ENCODE measurements at regions not wholly inside any gene's neighbourhood (a gene's known extent, or its start where the extent isn't known, plus 50 kb on each side); places are given as distances from the start of the nearest gene placed in this dataset.
A peak's percentile ranks its signal among the peaks of the same experiment; 100 is the strongest.
"Not testable (repeated sequence)": the region's sequence is repeated elsewhere in the genome, so short reads cannot be mapped to it uniquely, and the experiment has no call there.

DNA sequence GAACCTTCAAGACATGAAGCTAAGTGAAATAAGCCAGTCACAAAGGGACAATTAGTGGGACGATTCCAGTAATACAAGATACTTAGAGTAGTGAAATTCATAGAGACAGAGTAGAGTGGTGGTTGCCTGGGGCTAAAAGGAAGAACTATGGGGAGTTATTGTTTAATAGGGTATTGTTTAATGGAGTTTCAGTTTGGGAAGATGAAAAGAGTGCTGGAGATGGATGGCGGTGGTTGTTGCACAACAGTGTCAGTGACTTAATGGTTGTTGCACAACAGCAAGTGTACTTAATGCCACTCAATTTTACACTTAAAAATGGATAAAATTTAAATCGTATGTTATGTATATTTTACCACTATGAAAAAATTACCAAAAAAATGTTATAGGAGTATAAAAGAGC, 209.7 kb upstream of the TENT5A start:
- no peak overlapping the region for H3K4me3 ChIP-seq (replicated peaks; ENCODE audit: low read depth, low read length)
- TF ChIP-seq, protein P1, sequence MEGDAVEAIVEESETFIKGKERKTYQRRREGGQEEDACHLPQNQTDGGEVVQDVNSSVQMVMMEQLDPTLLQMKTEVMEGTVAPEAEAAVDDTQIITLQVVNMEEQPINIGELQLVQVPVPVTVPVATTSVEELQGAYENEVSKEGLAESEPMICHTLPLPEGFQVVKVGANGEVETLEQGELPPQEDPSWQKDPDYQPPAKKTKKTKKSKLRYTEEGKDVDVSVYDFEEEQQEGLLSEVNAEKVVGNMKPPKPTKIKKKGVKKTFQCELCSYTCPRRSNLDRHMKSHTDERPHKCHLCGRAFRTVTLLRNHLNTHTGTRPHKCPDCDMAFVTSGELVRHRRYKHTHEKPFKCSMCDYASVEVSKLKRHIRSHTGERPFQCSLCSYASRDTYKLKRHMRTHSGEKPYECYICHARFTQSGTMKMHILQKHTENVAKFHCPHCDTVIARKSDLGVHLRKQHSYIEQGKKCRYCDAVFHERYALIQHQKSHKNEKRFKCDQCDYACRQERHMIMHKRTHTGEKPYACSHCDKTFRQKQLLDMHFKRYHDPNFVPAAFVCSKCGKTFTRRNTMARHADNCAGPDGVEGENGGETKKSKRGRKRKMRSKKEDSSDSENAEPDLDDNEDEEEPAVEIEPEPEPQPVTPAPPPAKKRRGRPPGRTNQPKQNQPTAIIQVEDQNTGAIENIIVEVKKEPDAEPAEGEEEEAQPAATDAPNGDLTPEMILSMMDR (IDR thresholded peaks at IDR 0.05; ENCODE audit: low read length, missing control alignments): no peak
- DNase-seq (ENCODE audit: low read depth): peak; percentile 55

DNA sequence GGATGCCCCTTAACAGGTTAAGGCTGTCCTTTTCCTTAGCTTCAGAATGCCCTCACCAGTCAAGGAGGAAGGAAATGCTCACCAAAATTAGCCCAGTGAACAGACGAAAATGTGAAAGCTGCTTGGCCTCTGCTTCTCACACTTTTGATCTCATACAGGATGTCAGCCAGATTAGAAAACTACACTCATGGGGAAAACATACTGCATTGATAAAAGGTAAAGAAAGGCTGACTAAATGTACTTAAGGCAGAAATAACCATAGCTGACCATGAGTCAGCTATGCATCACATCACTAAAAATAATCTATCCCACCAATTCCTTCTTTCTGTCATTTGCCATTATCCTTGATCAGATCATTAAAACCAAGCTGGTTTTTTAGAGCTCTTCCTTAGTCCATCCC, 198.4 kb upstream of the TENT5A start:
- TF ChIP-seq, protein P1 (IDR thresholded peaks at IDR 0.05; ENCODE audit: low read length, missing control alignments): no peak
- H3K4me3 ChIP-seq (replicated peaks; ENCODE audit: low read depth, low read length): no peak overlapping the region
- peak; percentile 34 for DNase-seq (ENCODE audit: low read depth)

DNA sequence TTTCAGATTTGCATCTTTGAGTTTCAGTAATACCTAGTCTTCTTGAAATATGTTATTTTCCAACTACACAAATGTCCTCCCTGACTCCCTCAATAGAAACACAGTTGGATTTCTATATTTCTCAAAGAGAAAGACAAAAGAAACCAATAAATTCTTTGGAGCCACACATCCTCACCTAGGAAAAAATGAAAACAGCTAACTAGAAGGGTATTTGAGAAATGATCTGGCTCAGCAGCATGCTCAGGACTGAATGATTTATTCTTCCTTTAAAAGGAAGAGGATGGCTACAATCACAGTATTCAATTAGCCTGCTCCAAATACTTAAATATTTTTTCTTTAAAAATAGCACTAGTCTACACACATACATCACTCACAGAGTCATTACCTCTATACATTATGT, 196.4 kb upstream of the TENT5A start:
- no peak for DNase-seq (ENCODE audit: low read depth)
- TF ChIP-seq, protein P1 (IDR thresholded peaks at IDR 0.05; ENCODE audit: low read length, missing control alignments): no peak
- no peak overlapping the region for H3K4me3 ChIP-seq (replicated peaks; ENCODE audit: low read depth, low read length)

DNA sequence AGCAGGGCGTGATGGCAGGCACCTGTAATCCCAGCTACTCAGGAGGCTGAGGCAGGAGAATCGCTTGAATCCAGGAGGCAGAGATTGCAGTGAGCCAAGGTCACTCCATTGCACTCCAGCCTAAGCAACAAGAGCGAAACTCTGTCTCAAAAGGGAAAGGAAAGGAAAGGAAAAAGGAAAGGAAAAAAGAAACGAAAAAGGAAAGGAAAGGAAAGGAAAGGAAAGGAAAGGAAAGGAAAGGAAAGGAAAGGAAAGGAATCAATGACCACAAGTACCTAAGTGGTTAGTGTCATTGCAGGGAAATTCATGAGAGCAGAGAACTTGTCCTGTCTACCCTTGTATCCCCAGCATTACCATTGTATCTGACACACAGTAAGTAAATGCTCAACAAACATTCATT, 195.7 kb upstream of the TENT5A start:
- DNase-seq (ENCODE audit: low read depth); H3K4me3 ChIP-seq (replicated peaks; ENCODE audit: low read depth, low read length): not testable (repeated sequence)

DNA sequence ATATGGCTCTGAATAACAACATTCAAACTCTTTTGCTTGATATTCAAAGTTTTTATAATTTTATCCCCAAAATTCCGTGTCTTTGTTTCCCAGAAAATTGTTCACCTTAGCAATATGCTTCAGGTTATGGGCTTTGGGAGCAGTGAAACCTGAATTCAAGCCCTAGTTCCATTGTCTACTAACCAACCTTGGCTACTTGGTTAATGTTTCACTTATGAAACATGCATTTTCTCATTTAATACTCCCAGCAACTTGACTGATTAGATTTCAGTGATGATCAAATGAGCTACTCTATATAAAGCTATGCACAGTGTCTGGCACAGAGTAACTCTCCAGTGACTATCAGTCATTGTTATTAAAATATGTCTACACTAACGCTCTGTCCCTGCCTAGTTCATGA, 192.2 kb upstream of the TENT5A start:
- no peak for DNase-seq (ENCODE audit: low read depth)
- TF ChIP-seq, protein P1 (IDR thresholded peaks at IDR 0.05; ENCODE audit: low read length, missing control alignments): no peak
- H3K4me3 ChIP-seq (replicated peaks; ENCODE audit: low read depth, low read length): no peak overlapping the region

DNA sequence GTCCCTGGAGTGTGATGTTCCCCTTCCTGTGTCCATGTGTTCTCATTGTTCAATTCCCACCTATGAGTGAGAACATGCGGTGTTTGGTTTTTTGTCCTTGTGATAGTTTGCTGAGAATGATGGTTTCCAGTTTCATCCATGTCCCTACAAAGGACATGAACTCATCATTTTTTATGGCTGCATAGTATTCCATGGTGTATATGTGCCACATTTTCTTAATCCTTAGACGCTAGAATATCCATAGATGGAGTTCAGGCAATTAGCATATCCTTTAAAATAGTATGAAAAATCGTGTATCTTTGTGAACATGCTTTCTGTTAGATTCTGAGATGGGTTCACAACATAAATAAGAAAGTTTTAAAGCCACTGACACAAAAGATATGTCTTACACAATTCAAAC, 190.4 kb upstream of the TENT5A start:
- not testable (repeated sequence) for H3K4me3 ChIP-seq (replicated peaks; ENCODE audit: low read depth, low read length); DNase-seq (ENCODE audit: low read depth)

DNA sequence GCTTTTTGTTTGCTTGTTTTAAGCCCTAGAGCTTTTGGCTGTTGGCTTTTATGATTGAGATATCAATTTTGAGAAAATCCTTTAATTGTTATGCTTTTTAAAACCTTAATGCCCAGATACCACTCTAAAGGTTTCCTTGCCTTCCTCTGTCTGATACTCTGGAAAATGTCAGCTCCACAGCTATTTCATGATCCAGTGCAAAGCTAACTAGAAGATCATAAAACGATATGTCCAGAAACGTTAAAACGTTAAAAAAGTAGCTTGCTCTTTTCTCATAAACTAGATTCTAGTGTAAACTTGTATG, 189.5 kb upstream of the TENT5A start:
- no peak for DNase-seq (ENCODE audit: low read depth)
- TF ChIP-seq, protein P1 (IDR thresholded peaks at IDR 0.05; ENCODE audit: low read length, missing control alignments): no peak
- H3K4me3 ChIP-seq (replicated peaks; ENCODE audit: low read depth, low read length): no peak overlapping the region

DNA sequence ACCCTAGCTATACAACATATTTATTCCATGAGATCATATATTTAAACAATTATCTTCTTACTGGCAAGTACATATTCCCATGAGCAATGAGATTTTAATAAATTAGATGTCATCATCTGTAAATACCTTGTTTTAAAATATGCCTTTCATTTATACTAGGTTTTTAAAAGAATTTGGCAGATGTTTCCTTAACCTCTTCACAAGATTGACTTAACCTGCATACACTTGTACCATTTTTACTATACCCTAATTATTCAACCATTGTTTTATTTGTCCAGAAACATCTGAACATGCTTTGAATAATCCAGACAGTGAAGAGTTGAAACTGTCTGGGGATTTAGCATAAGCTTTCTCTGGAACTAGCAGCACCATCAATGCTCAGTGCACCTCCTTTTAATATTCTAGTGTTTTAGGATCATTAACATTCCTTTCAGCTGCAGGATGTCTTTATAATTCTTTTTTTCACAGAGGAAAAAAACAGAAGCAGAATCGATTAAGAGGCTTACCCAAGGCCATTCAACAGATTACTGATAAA, 188.0 kb upstream of the TENT5A start:
- no peak for DNase-seq (ENCODE audit: low read depth)
- no peak overlapping the region for H3K4me3 ChIP-seq (replicated peaks; ENCODE audit: low read depth, low read length)
- TF ChIP-seq, protein P1 (IDR thresholded peaks at IDR 0.05; ENCODE audit: low read length, missing control alignments): no peak
